ENCODE measurements at regions not wholly inside any gene's neighbourhood (a gene's known extent, or its start where the extent isn't known, plus 50 kb on each side); places are given as distances from the start of the nearest gene placed in this dataset.

DNA sequence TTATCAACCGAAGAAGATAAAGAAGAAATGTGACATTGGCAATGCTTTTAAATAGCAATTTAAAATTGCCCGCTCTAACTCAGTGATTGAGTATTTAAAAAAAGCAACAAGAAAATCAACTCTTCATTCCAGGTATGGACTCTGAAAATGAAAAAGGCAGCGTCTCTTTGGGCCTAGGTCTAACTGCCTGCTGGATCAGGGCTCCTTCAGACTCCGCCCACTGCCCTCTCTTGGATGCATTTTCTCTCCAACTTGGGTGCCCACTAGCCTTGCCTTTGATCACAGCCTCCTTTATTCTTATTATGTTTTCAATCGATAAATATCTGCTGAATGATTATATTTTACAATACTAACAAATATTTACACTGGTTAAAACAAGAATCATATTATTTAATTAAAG, 268.9 kb downstream of the MRPL39 start:
- TF ChIP-seq EZH2 (IDR thresholded peaks at IDR 0.05; ENCODE audit: insufficient read depth, poor library complexity, severe bottlenecking) (no peak), EZH2phosphoT487 (IDR thresholded peaks at IDR 0.05; ENCODE audit: insufficient read depth, low read depth) (no peak)

Data from GM23248 (cell line).